ENCODE measurements at regions not wholly inside any gene's neighbourhood (a gene's known extent, or its start where the extent isn't known, plus 50 kb on each side); places are given as distances from the start of the nearest gene placed in this dataset.

DNA sequence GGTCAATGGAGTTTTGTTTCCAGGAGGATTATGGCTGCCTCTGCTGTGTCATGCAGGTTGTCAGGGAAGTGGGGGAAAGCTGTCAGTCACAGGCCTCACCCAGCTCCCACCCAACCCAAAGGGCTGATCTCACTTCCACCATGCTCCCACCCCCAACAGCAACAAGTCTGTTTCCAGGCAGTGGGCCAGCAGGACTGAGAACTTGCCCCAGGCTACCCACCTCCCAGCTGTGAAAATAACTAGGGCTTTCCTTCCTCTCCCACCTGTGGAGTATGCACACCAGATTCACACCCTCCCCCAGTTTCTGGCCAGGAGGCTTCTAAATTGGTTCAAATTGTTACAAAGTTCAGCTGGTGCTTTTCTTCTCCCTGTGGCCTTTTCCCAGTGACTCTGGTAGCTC is 95.6 kb upstream of the ACVR1 start:
- TF ChIP-seq, protein P1, sequence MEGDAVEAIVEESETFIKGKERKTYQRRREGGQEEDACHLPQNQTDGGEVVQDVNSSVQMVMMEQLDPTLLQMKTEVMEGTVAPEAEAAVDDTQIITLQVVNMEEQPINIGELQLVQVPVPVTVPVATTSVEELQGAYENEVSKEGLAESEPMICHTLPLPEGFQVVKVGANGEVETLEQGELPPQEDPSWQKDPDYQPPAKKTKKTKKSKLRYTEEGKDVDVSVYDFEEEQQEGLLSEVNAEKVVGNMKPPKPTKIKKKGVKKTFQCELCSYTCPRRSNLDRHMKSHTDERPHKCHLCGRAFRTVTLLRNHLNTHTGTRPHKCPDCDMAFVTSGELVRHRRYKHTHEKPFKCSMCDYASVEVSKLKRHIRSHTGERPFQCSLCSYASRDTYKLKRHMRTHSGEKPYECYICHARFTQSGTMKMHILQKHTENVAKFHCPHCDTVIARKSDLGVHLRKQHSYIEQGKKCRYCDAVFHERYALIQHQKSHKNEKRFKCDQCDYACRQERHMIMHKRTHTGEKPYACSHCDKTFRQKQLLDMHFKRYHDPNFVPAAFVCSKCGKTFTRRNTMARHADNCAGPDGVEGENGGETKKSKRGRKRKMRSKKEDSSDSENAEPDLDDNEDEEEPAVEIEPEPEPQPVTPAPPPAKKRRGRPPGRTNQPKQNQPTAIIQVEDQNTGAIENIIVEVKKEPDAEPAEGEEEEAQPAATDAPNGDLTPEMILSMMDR (IDR thresholded peaks at IDR 0.05): no peak
- TF ChIP-seq ZFX (IDR thresholded peaks at IDR 0.05; ENCODE audit: borderline replicate concordance): no peak
